ENCODE measurements at regions not wholly inside any gene's neighbourhood (a gene's known extent, or its start where the extent isn't known, plus 50 kb on each side); places are given as distances from the start of the nearest gene placed in this dataset.

GRCh38 chr1:234985007-234985370, 143.6 kb downstream of the TOMM20 start:
- no peak for TF ChIP-seq CTCF (IDR thresholded peaks at IDR 0.05)
- no peak for DNase-seq (ENCODE audit: low spot score)
- peak overlapping the region; percentile 93 to 96 for H3K27ac ChIP-seq

GRCh38 chr1:234983564-234984238, 144.9 kb downstream of the TOMM20 start:
- TF ChIP-seq CTCF (IDR thresholded peaks at IDR 0.05): no peak
- Histone ChIP-seq H3K4me3 (no peak overlapping the region), H3K27ac (peak overlapping the region; percentile 93 to 96)
- no peak for DNase-seq (ENCODE audit: low spot score)

More at GRCh38 chr1:234985007-234985370, 143.6 kb downstream of the TOMM20 start:
- no peak overlapping the region for H3K4me3 ChIP-seq

- peak overlapping the region; percentile 93 to 99 for H3K27ac ChIP-seq
- DNase-seq (ENCODE audit: low spot score): no peak
- TF ChIP-seq CTCF (IDR thresholded peaks at IDR 0.05): no peak
These were observed 146.9 kb downstream of the TOMM20 start for GRCh38 chr1:234981758-234982157.

GRCh38 chr1:234980645-234981396, 147.8 kb downstream of the TOMM20 start:
- peak overlapping the region; percentile 93 to 99 for H3K27ac ChIP-seq
- TF ChIP-seq CTCF (IDR thresholded peaks at IDR 0.05): no peak
- peak; percentile 97 for DNase-seq (ENCODE audit: low spot score)

More at GRCh38 chr1:234981758-234982157, 146.9 kb downstream of the TOMM20 start:
- no peak overlapping the region for H3K4me3 ChIP-seq

GRCh38 chr1:234980291-234980644, 148.4 kb downstream of the TOMM20 start:
- no peak for DNase-seq (ENCODE audit: low spot score)
- Histone ChIP-seq H3K27ac (peak overlapping the region; percentile 93 to 99), H3K4me3 (peak overlapping the region; percentile 52)
- TF ChIP-seq CTCF (IDR thresholded peaks at IDR 0.05): no peak

More at GRCh38 chr1:234980645-234981396, 147.8 kb downstream of the TOMM20 start:
- H3K4me3 ChIP-seq: peak overlapping the region; percentile 52

- no peak for TF ChIP-seq CTCF (IDR thresholded peaks at IDR 0.05)
- no peak for DNase-seq (ENCODE audit: low spot score)
- H3K27ac ChIP-seq: peak overlapping the region; percentile 93 to 99
- H3K4me3 ChIP-seq: peak overlapping the region; percentile 52
These were observed 149.0 kb downstream of the TOMM20 start for GRCh38 chr1:234979296-234980279.
